Activated naive CD8-positive, alpha-beta T cell treated with anti-CD3 and anti-CD28 coated beads, Interleukin-2, amount 50 U/mL, for 24 hours (primary cell): ENCODE measurements at regions not wholly inside any gene's neighbourhood (a gene's known extent, or its start where the extent isn't known, plus 50 kb on each side); places are given as distances from the start of the nearest gene placed in this dataset.

Source experiments
- ATAC-seq: fragments of 150-1000 bp; cut with Tn5 transposase; one replicate; pipeline ENCODE4 v1.10.0; 2021
- DNase-seq: peaks from one replicate; pipeline ENCODE4 v3.0.0; 2021
- H3K27ac Mint-ChIP-seq: one replicate; pipeline ENCODE4 v1.8.0; 2021; ENCODE audit warnings: mild to moderate bottlenecking, mixed read lengths
- H3K27me3 Mint-ChIP-seq: one replicate; pipeline ENCODE4 v1.8.0; 2021; ENCODE audit warnings: mixed read lengths
- H3K36me3 Mint-ChIP-seq: one replicate; pipeline ENCODE4 v1.8.0; 2021; ENCODE audit warnings: low read depth, mixed read lengths
- H3K4me1 Mint-ChIP-seq: one replicate; pipeline ENCODE4 v1.8.0; 2021; ENCODE audit warnings: mixed read lengths
- H3K4me3 Mint-ChIP-seq: one replicate; pipeline ENCODE4 v1.8.0; 2021; ENCODE audit warnings: mild to moderate bottlenecking, moderate library complexity, mixed read lengths
- H3K9me3 Mint-ChIP-seq: one replicate; pipeline ENCODE4 v1.8.0; 2021; ENCODE audit warnings: mixed read lengths

DNA sequence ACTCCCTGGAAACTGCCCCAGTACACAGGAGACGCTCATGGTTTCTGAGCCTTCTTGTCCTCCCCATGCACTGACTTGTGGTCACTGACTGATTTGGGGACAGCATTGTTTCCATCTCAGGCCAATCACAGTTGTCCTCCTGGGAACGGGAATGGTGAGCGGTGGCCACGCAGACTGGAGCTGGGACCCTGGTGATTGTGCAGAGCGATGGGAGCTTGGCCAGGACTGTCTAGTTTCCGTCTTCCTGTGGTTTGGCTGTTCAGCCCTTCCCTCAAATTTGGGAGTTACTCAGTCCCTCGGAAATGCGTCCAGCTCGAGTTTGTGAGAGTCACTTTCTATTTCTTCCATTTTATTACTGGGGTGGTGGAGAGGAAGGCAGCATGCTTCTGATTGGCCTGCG lies 250.9 kb downstream of the ACTR3B start:
- no peaks in the 10 kb centered on the region for H3K36me3 Mint-ChIP-seq
- H3K9me3 Mint-ChIP-seq, result no peaks in the 10 kb centered on the region
- H3K27ac Mint-ChIP-seq, result no peak overlapping the region
- H3K4me1 Mint-ChIP-seq, result no peaks in the 10 kb centered on the region
- no peak overlapping the region for H3K4me3 Mint-ChIP-seq
- no peak for ATAC-seq
- no peaks in the 10 kb centered on the region for H3K27me3 Mint-ChIP-seq
- no peak for DNase-seq

DNA sequence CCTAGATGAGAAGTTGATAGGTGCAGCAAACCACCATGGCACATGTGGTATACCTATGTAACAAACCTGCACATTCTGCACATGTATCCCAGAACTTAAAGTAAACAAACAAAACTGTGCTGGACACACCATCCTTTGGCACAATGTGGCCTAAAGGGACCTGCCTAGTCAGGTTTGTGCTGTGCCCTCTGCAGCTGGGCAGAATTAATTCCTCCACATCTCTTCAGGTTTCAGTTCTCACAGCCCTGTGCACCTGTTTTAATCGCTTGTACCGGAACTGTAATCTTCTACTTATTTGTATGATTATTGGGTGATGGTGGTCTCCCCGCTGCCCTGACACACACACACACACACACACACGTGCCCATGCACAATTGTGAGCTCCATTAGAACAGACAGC lies 252.7 kb downstream of the ACTR3B start:
- no peaks in the 10 kb centered on the region for H3K27me3 Mint-ChIP-seq
- no peaks in the 10 kb centered on the region for H3K36me3 Mint-ChIP-seq
- no peak overlapping the region for H3K27ac Mint-ChIP-seq
- H3K4me1 Mint-ChIP-seq, result no peaks in the 10 kb centered on the region
- ATAC-seq, result no peak
- no peak for DNase-seq
- no peak overlapping the region for H3K4me3 Mint-ChIP-seq
- H3K9me3 Mint-ChIP-seq, result no peaks in the 10 kb centered on the region

GRCh38 chr7:153017223-153017622 lies 257.7 kb downstream of the ACTR3B start:
- no peak overlapping the region for H3K4me3 Mint-ChIP-seq
- H3K9me3 Mint-ChIP-seq, result no peaks in the 10 kb centered on the region
- H3K36me3 Mint-ChIP-seq, result no peaks in the 10 kb centered on the region
- no peak overlapping the region for H3K27ac Mint-ChIP-seq
- H3K27me3 Mint-ChIP-seq, result no peaks in the 10 kb centered on the region
- ATAC-seq (no peak), DNase-seq (no peak)
- no peaks in the 10 kb centered on the region for H3K4me1 Mint-ChIP-seq

DNA sequence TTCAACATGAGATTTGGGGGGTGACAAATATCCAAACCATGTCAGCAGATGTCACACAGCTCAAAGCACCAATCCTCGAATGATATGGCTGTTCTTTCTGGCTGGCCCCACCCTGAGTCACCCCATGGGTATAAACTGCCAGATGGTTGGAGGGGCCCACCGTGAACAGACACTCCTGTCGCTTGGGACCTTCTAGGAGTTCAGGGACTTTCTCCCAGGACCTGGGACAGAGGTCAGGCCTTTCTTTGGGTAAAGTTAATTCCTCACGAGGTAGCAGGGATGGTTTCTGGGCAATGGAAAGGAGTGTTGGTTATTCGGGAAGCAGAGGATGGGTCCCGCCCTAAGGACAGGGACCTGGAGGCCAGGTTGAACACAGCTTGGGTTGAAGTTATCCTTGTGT lies 262.0 kb downstream of the ACTR3B start:
- Mint-ChIP-seq H3K4me3 (no peak overlapping the region), H3K4me1 (no peaks in the 10 kb centered on the region), H3K36me3 (no peaks in the 10 kb centered on the region), H3K9me3 (no peaks in the 10 kb centered on the region), H3K27ac (no peak overlapping the region), H3K27me3 (no peaks in the 10 kb centered on the region)
- ATAC-seq (no peak), DNase-seq (no peak)

- H3K4me3 Mint-ChIP-seq, result no peak overlapping the region
- no peaks in the 10 kb centered on the region for H3K9me3 Mint-ChIP-seq
- no peak for DNase-seq
- no peaks in the 10 kb centered on the region for H3K4me1 Mint-ChIP-seq
- no peak for ATAC-seq
- H3K27me3 Mint-ChIP-seq, result no peaks in the 10 kb centered on the region
- peak overlapping the region; percentile 57 for H3K27ac Mint-ChIP-seq
- no peaks in the 10 kb centered on the region for H3K36me3 Mint-ChIP-seq
Measured at GRCh38 chr7:153022475-153023193, 263.1 kb downstream of the ACTR3B start.

DNA sequence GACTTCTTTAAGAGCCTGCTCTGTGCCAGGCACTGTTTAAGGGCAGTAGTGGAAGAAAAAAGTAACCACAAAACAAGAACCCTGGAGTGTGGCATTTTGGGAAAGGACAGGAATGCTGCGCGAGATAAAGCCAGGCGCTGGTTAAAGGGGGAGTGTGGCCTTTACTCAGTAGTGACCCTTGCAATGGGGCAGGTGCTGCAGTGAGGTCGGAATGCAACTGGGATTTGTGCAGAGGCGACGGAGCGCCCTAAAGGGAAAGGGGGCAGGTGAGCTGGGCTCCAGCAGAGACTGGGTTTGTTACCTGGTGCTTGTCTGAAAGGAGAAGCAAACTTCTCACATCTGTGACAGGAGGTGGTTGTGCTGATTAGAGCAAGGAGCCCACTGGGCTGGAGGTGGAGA lies 263.6 kb downstream of the ACTR3B start:
- H3K9me3 Mint-ChIP-seq, result no peaks in the 10 kb centered on the region
- no peak overlapping the region for H3K4me3 Mint-ChIP-seq
- no peaks in the 10 kb centered on the region for H3K27me3 Mint-ChIP-seq
- ATAC-seq (no peak), DNase-seq (no peak)
- no peaks in the 10 kb centered on the region for H3K4me1 Mint-ChIP-seq
- no peak overlapping the region for H3K27ac Mint-ChIP-seq
- H3K36me3 Mint-ChIP-seq, result no peaks in the 10 kb centered on the region

DNA sequence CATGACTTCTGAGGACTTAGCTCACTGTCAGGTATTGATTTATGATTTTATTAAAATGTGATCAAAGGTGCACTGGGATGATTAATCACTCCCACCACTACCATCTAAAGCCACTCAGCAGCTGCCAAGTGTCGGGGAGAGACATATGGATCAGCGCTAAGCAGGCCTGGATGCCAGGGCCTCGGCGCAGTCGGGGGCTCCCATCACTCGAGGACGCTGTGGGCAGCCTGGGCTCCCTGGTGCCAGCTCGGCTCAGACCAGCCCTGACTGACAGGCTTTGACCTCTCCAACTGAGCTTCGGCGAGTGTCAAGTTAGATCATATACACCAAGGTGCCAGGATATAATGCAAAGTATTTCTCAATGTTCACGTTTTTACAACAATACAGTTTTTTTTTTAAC lies 267.7 kb downstream of the ACTR3B start:
- no peak for ATAC-seq
- H3K4me3 Mint-ChIP-seq, result no peak overlapping the region
- no peaks in the 10 kb centered on the region for H3K36me3 Mint-ChIP-seq
- no peaks in the 10 kb centered on the region for H3K4me1 Mint-ChIP-seq
- no peak for DNase-seq
- no peaks in the 10 kb centered on the region for H3K9me3 Mint-ChIP-seq
- H3K27me3 Mint-ChIP-seq, result no peaks in the 10 kb centered on the region
- no peak overlapping the region for H3K27ac Mint-ChIP-seq

GRCh38 chr7:153027904-153028303 lies 268.4 kb downstream of the ACTR3B start:
- Mint-ChIP-seq H3K9me3 (no peaks in the 10 kb centered on the region), H3K4me1 (no peaks in the 10 kb centered on the region), H3K4me3 (no peak overlapping the region), H3K36me3 (no peaks in the 10 kb centered on the region), H3K27me3 (no peaks in the 10 kb centered on the region), H3K27ac (no peak overlapping the region)
- ATAC-seq, result no peak
- DNase-seq, result no peak

DNA sequence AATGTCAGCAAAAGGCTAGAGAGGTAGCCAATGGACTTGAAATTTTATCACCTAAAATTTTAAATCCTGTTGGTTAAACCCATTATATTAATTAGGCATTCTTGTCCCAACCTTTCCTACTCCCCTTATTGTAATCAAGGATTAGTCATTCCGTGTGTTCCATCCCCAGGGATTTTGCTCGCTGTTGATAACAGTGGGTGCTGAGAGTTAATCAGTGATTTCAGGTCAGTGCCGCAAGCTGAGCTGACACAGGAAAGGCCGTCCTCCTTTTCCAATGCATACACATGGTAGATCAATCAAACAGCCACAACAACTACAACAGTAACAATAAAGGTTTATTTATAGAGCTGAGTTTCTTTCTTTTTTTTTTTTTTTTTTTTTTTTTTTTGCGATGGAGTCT lies 271.4 kb downstream of the ACTR3B start:
- no peak overlapping the region for H3K4me3 Mint-ChIP-seq
- no peak for ATAC-seq
- H3K36me3 Mint-ChIP-seq, result no peaks in the 10 kb centered on the region
- DNase-seq, result no peak
- H3K4me1 Mint-ChIP-seq, result no peaks in the 10 kb centered on the region
- H3K27me3 Mint-ChIP-seq, result no peaks in the 10 kb centered on the region
- no peak overlapping the region for H3K27ac Mint-ChIP-seq
- no peaks in the 10 kb centered on the region for H3K9me3 Mint-ChIP-seq

- no peak for DNase-seq
- H3K27me3 Mint-ChIP-seq, result no peaks in the 10 kb centered on the region
- H3K4me1 Mint-ChIP-seq, result no peaks in the 10 kb centered on the region
- ATAC-seq, result no peak
- no peak overlapping the region for H3K27ac Mint-ChIP-seq
- peaks cover 7% of the 10 kb centered on the region for H3K9me3 Mint-ChIP-seq
- H3K36me3 Mint-ChIP-seq, result no peaks in the 10 kb centered on the region
- H3K4me3 Mint-ChIP-seq, result no peak overlapping the region
Measured at GRCh38 chr7:153034791-153035190, 275.2 kb downstream of the ACTR3B start.

- H3K36me3 Mint-ChIP-seq, result no peaks in the 10 kb centered on the region
- peaks cover 7% of the 10 kb centered on the region for H3K9me3 Mint-ChIP-seq
- H3K27me3 Mint-ChIP-seq, result no peaks in the 10 kb centered on the region
- H3K4me3 Mint-ChIP-seq, result no peak overlapping the region
- no peaks in the 10 kb centered on the region for H3K4me1 Mint-ChIP-seq
- H3K27ac Mint-ChIP-seq, result no peak overlapping the region
- ATAC-seq (no peak), DNase-seq (no peak)
Measured at GRCh38 chr7:153036396-153037063, 277.0 kb downstream of the ACTR3B start.

GRCh38 chr7:153043440-153043839 lies 283.9 kb downstream of the ACTR3B start:
- H3K4me1 Mint-ChIP-seq, result no peaks in the 10 kb centered on the region
- H3K27me3 Mint-ChIP-seq, result no peaks in the 10 kb centered on the region
- H3K4me3 Mint-ChIP-seq, result no peak overlapping the region
- no peaks in the 10 kb centered on the region for H3K36me3 Mint-ChIP-seq
- no peaks in the 10 kb centered on the region for H3K9me3 Mint-ChIP-seq
- H3K27ac Mint-ChIP-seq, result no peak overlapping the region
- DNase-seq (no peak), ATAC-seq (no peak)

- Mint-ChIP-seq H3K27me3 (no peaks in the 10 kb centered on the region), H3K36me3 (no peaks in the 10 kb centered on the region), H3K4me3 (no peak overlapping the region), H3K9me3 (no peaks in the 10 kb centered on the region), H3K4me1 (no peaks in the 10 kb centered on the region), H3K27ac (no peak overlapping the region)
- ATAC-seq (no peak), DNase-seq (no peak)
Measured at GRCh38 chr7:153044981-153045380, 285.4 kb downstream of the ACTR3B start.

- Mint-ChIP-seq H3K27me3 (no peaks in the 10 kb centered on the region), H3K9me3 (no peaks in the 10 kb centered on the region), H3K36me3 (no peaks in the 10 kb centered on the region), H3K4me1 (no peaks in the 10 kb centered on the region), H3K27ac (no peak overlapping the region), H3K4me3 (no peak overlapping the region)
- ATAC-seq, result no peak
- no peak for DNase-seq
Measured at GRCh38 chr7:153047079-153047959, 287.8 kb downstream of the ACTR3B start.

- DNase-seq (no peak), ATAC-seq (no peak)
- no peaks in the 10 kb centered on the region for H3K9me3 Mint-ChIP-seq
- no peak overlapping the region for H3K27ac Mint-ChIP-seq
- no peaks in the 10 kb centered on the region for H3K36me3 Mint-ChIP-seq
- no peaks in the 10 kb centered on the region for H3K27me3 Mint-ChIP-seq
- H3K4me1 Mint-ChIP-seq, result no peaks in the 10 kb centered on the region
- H3K4me3 Mint-ChIP-seq, result no peak overlapping the region
Measured at GRCh38 chr7:153052206-153052605, 292.7 kb downstream of the ACTR3B start.
